Omental fat pad (tissue), 3 donors: ENCODE measurements at regions not wholly inside any gene's neighbourhood (a gene's known extent, or its start where the extent isn't known, plus 50 kb on each side); places are given as distances from the start of the nearest gene placed in this dataset.
"Not testable (repeated sequence)": the region's sequence is repeated elsewhere in the genome, so short reads cannot be mapped to it uniquely, and the experiment has no call there.

ENCODE experiments used
- ATAC-seq: fragments of 150-250 bp; one replicate; pipeline ENCODE4 v1.9.1; 2016; ENCODE audit warnings: mild to moderate bottlenecking, moderate library complexity; ENCODE audit not compliant: low FRiP score
- DNase-seq: peaks from one replicate; pipeline ENCODE4 v3.0.0-alpha.2; 2019; ENCODE audit warnings: low spot score
- TF ChIP-seq, protein P1 (sequence below), 3 donors: fragments of 450-650 bp; IDR thresholded peaks; one replicate each; pipeline ENCODE4 v1.5.1; 2016 to 2017; ENCODE audit warnings: antibody characterized with exemption in 3 of 3, mild to moderate bottlenecking in 3 of 3, moderate library complexity in 2 of 3

- DNase-seq (no peak), ATAC-seq (no peak)
- TF ChIP-seq, protein P1, sequence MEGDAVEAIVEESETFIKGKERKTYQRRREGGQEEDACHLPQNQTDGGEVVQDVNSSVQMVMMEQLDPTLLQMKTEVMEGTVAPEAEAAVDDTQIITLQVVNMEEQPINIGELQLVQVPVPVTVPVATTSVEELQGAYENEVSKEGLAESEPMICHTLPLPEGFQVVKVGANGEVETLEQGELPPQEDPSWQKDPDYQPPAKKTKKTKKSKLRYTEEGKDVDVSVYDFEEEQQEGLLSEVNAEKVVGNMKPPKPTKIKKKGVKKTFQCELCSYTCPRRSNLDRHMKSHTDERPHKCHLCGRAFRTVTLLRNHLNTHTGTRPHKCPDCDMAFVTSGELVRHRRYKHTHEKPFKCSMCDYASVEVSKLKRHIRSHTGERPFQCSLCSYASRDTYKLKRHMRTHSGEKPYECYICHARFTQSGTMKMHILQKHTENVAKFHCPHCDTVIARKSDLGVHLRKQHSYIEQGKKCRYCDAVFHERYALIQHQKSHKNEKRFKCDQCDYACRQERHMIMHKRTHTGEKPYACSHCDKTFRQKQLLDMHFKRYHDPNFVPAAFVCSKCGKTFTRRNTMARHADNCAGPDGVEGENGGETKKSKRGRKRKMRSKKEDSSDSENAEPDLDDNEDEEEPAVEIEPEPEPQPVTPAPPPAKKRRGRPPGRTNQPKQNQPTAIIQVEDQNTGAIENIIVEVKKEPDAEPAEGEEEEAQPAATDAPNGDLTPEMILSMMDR (IDR thresholded peaks at IDR 0.05): no peak
These were observed 127.9 kb downstream of the EVA1A start for GRCh38 chr2:75432761-75433361.

DNA sequence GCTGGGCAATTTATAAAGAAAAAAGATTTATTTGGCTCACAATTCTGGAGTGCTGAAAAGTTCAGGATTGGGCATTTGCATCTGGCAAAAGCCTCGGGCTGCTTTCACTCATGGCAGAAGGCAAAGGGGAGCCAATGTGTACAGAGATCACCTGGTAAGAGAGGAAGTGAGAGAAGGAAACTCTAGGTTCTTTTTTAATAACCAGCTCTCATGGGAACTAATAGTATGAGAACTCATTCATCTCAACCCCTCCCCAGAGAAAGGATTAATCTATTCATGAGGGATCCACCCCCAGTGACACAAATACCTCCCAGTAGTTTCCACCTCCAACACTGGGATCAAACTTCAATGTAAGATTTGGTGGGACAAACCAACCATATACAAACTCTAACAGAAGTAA lies 129.0 kb downstream of the EVA1A start:
- DNase-seq: no peak
- TF ChIP-seq, protein P1 (IDR thresholded peaks at IDR 0.05): no peak

DNA sequence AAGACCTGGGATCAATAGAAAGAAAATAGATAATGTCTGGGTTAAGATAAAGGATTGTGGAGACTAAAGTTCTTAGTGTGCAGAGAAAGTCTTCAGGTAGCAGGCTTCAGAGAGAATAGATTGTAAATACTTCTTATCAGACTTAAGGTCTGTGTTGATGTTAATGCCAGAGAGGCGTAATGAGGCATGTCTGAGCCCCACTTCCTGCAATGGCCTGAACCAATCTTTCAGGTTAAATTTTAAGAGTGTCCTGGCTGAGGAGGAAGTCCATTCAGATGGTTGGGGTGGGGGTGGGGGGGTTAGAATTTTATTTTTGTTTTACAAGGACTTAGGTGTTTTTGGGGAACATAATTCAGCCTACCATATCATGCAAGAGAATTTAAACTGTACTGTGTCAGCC lies 129.5 kb downstream of the EVA1A start:
- TF ChIP-seq, protein P1 (IDR thresholded peaks at IDR 0.05): no peak
- DNase-seq: no peak
- ATAC-seq: no peak

More for the DNA sequence above, 129.0 kb downstream of the EVA1A start:
- no peak for ATAC-seq

DNA sequence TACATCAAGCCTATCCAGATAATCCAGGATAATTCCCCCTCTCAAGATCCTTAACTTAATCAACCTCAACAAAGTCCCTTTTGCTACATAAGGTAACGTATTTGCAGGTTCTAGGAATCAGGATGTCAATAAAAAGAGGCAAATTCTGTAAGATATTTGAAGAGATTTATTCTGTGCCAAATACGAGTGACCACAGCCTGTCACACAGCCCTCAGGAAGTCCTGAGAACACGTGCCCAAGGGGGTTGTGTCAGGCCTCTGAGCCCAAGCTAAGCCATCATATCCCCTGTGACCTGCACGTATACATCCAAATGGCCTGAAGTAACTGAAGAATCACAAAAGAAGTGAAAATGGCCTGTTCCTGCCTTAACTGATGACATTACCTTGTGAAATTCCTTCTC lies 130.3 kb downstream of the EVA1A start:
- not testable (repeated sequence) for DNase-seq, ATAC-seq

- DNase-seq: no peak
- TF ChIP-seq, protein P1 (IDR thresholded peaks at IDR 0.05): no peak
- no peak for ATAC-seq
These were observed 131.9 kb downstream of the EVA1A start for GRCh38 chr2:75428646-75429443.

GRCh38 chr2:75428060-75428459 lies 132.7 kb downstream of the EVA1A start:
- TF ChIP-seq, protein P1 (IDR thresholded peaks at IDR 0.05): no peak
- DNase-seq (no peak), ATAC-seq (no peak)

- DNase-seq: no peak
- no peak for ATAC-seq
These were observed 135.7 kb downstream of the EVA1A start for GRCh38 chr2:75424936-75425619.

More at GRCh38 chr2:75424936-75425619, 135.7 kb downstream of the EVA1A start:
- TF ChIP-seq, protein P1 (IDR thresholded peaks at IDR 0.05): no peak
